PC-9 (cell line): ENCODE measurements at regions not wholly inside any gene's neighbourhood (a gene's known extent, or its start where the extent isn't known, plus 50 kb on each side); places are given as distances from the start of the nearest gene placed in this dataset.

Experiments
- CTCF ChIP-seq: fragments of 200-600 bp; sonication (generic); conservative IDR thresholded peaks from 2 replicates; pipeline ENCODE4 v1.6.1; 2017; ENCODE audit warnings: mixed run types, antibody characterized with exemption, mild to moderate bottlenecking, moderate library complexity
- EZH2 ChIP-seq: fragments of 200-600 bp; sonication (generic); IDR thresholded peaks from 2 replicates; pipeline ENCODE4 v1.8.0; 2017; ENCODE audit warnings: antibody characterized with exemption, low read depth

DNA sequence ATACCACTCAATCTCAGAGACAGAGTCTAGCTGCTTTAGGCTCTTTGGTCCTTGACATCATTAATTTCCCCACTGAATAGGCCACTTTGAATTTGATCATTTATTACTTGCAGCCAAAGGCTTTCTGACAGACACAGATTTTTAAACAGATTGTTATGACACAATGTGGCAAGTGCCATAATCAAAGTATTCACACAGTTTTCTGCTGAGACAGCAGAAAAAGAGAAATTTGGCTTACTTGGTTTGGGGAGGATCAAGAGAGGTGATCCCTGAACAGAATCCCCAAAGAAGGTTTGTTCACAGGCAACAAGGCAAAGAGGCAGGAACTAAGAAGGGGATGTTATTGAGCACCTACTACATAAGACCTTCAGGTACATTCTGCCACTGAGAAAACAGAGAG, 138.0 kb upstream of the TOP1 start:
- TF ChIP-seq CTCF (no peak), EZH2 (no peak)
